H1 (cell line): ENCODE measurements at regions not wholly inside any gene's neighbourhood (a gene's known extent, or its start where the extent isn't known, plus 50 kb on each side); places are given as distances from the start of the nearest gene placed in this dataset.

Experiments used
- TEAD4 ChIP-seq: IDR thresholded peaks from 2 replicates; pipeline ENCODE4 v1.6.1; 2012; ENCODE audit warnings: low read depth, low read length, inconsistent platforms, mixed read lengths

DNA sequence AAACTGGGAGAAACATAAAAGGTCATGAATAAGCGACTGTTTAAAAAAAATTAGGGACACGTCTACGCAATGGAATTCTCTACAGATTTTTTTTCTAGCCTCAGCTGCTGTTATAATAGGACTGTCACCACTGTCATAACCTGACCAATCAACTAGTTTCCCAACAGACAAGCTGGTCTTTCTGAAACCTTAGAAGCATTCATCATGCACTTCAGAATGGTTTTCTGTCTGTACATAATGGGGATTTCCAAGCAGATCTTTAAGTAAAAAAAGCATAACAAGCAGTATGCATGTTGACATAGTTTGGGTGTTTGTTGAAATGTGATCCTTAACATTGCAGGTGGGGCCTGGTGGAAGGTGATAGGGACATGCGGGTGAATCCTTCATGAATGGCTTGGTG is 58.3 kb upstream of the SEMA6A start (continued):
- no peak for TF ChIP-seq TEAD4
- TF ChIP-seq, all 59 proteins: peak for 0
